Dermis blood vessel endothelial cell (primary cell): ENCODE measurements at regions not wholly inside any gene's neighbourhood (a gene's known extent, or its start where the extent isn't known, plus 50 kb on each side); places are given as distances from the start of the nearest gene placed in this dataset.
"Not testable (repeated sequence)": the region's sequence is repeated elsewhere in the genome, so short reads cannot be mapped to it uniquely, and the experiment has no call there.

Experiments
- DNase-seq: peaks from one replicate; pipeline ENCODE4 v3.0.0; 2010

GRCh38 chr6:27668442-27669294 lies 195.8 kb upstream of the ZNF184 start:
- DNase-seq = peak; percentile 62

- no peak for DNase-seq
Measured at GRCh38 chr6:27667657-27668441, 194.9 kb upstream of the ZNF184 start.

- no peak for DNase-seq
Measured at GRCh38 chr6:27667016-27667656, 194.2 kb upstream of the ZNF184 start.

- no peak for DNase-seq
Measured at GRCh38 chr6:27662769-27663168, 189.9 kb upstream of the ZNF184 start.

GRCh38 chr6:27662212-27662611 lies 189.3 kb upstream of the ZNF184 start:
- not testable (repeated sequence) for DNase-seq

GRCh38 chr6:27653143-27653825 lies 180.4 kb upstream of the ZNF184 start:
- not testable (repeated sequence) for DNase-seq

- no peak for DNase-seq
Measured at GRCh38 chr6:27651371-27651732, 178.4 kb upstream of the ZNF184 start.

- peak; percentile 58 for DNase-seq
Measured at GRCh38 chr6:27650620-27651370, 177.9 kb upstream of the ZNF184 start.

GRCh38 chr6:27644528-27644927 lies 171.6 kb upstream of the ZNF184 start:
- no peak for DNase-seq

- DNase-seq = no peak
Measured at GRCh38 chr6:27642744-27643456, 170.0 kb upstream of the ZNF184 start.

GRCh38 chr6:27635886-27636285 lies 163.0 kb upstream of the ZNF184 start:
- not testable (repeated sequence) for DNase-seq

GRCh38 chr6:27633221-27633688 lies 160.3 kb upstream of the ZNF184 start:
- DNase-seq = not testable (repeated sequence)

GRCh38 chr6:27631609-27631916 lies 158.7 kb upstream of the ZNF184 start:
- DNase-seq = no peak

GRCh38 chr6:27630727-27631608 lies 158.1 kb upstream of the ZNF184 start:
- peak; percentile 61 for DNase-seq

GRCh38 chr6:27624694-27625262 lies 151.9 kb upstream of the ZNF184 start:
- no peak for DNase-seq

GRCh38 chr6:27623103-27623502 lies 150.2 kb upstream of the ZNF184 start:
- no peak for DNase-seq

GRCh38 chr6:27619436-27619835 lies 146.5 kb upstream of the ZNF184 start:
- no peak for DNase-seq

- DNase-seq = peak; percentile 38
Measured at GRCh38 chr6:27617700-27618689, 145.1 kb upstream of the ZNF184 start.
